ENCODE measurements at regions not wholly inside any gene's neighbourhood (a gene's known extent, or its start where the extent isn't known, plus 50 kb on each side); places are given as distances from the start of the nearest gene placed in this dataset.

DNA sequence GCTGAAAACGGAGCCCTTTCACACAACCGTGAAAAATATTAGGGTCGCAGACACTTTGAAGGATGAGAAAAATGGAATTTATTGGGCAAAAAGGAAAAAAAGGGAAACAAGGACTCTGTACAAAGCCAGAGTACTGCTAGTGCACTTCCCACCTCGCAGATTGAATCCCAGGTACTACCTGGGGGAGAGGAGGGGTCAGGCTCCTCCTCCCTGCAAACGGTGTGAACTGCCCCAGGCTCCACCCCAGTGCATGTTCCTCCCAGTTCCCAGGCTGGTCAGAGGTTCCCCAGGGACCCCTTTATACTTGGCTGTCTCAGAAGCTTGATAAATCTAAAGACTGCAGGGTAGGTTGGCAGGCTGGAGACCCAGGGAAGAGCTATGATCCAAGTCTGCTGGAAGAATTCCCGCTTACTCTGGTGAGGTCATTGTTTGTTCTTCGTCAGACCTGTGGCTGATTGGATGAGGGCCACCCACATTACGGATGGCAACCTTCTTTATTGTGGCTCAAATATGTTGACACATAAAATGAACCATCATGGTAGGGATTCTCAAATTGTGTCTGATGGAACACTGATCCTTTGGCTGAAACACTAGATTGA lies 290.4 kb upstream of the POU3F3 start:
- DNase-seq (ENCODE audit: low spot score in 2 of 2) (no peak), ATAC-seq (no peak)
- peaks cover 5% of the 10 kb centered on the region for H3K9me3 Mint-ChIP-seq
- no peak overlapping the region for H3K27ac Mint-ChIP-seq
- H3K36me3 Mint-ChIP-seq: no peaks in the 10 kb centered on the region
- H3K4me1 Mint-ChIP-seq: no peaks in the 10 kb centered on the region
- H3K4me3 Mint-ChIP-seq: no peak overlapping the region

DNA sequence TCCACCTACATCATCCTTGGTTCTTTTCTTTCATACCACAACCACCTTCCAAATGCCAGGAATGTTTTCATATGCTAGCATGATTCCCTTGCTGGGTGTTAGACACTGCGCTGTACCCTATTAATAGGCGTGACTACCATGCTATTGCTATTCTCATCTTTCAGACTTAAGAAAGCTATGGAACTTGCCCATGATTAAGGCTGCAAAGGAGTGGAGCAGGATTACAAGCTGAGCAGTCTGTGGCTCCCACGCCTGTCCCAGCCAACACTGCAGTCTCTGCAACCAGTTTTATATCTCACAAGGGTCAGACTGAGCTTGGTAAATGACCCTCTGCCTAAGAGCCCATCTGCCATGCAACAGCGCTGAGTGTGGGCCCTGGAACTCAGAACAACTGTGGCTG lies 285.7 kb upstream of the POU3F3 start:
- H3K4me1 Mint-ChIP-seq: no peaks in the 10 kb centered on the region
- peaks cover 9% of the 10 kb centered on the region for H3K9me3 Mint-ChIP-seq

DNA sequence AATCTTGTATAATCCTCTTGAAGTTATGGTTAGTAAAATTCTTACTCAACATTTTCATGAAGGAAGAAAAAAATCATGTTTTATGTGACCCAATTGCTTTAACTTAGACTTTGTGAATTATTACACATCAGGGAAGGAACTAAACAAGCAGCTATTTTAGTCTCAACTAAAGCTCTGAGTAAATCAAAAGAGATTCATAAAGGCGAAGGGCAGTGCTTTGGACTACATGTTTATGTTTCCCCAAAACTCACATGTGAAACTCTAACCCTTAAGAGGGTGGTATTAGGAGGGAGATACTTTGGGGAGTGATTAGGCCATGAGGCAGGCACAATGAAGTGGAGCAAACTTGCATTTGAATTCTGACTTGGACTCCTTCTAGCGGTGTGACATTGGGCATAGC lies 283.7 kb upstream of the POU3F3 start:
- H3K27ac Mint-ChIP-seq: no peak overlapping the region
- no peak for DNase-seq (ENCODE audit: low spot score in 2 of 2)
- H3K9me3 Mint-ChIP-seq: peaks cover 9% of the 10 kb centered on the region
- no peak overlapping the region for H3K4me3 Mint-ChIP-seq
- no peaks in the 10 kb centered on the region for H3K36me3 Mint-ChIP-seq
- no peak for ATAC-seq
- no peaks in the 10 kb centered on the region for H3K4me1 Mint-ChIP-seq

More for the DNA sequence above, 285.7 kb upstream of the POU3F3 start:
- H3K36me3 Mint-ChIP-seq: no peaks in the 10 kb centered on the region
- no peak for ATAC-seq
- H3K4me3 Mint-ChIP-seq: no peak overlapping the region
- H3K27ac Mint-ChIP-seq: no peak overlapping the region
- DNase-seq (ENCODE audit: low spot score in 2 of 2): no peak

DNA sequence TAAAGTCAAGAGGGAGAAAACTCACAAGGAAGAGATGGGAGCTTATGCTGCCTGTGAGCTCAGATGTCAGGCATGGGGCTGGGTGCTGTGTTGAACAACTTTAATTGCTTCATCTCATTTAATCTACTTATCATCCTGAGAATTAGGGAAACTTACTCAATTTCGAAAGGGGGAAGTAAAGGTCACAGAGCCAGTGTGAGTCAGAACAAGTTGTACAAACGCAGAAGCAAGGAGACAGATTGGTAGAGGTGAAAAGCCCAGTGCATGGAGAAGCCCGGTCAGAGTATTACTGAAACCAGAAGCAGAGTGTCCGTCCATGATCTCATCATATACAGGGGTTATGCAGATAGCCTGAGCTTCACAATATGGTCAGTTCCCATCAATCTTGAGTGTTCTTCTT lies 281.1 kb upstream of the POU3F3 start:
- ATAC-seq (no peak), DNase-seq (ENCODE audit: low spot score in 2 of 2) (no peak)
- Mint-ChIP-seq H3K27ac (no peak overlapping the region), H3K36me3 (no peaks in the 10 kb centered on the region), H3K9me3 (peaks cover 13% of the 10 kb centered on the region), H3K4me1 (no peaks in the 10 kb centered on the region), H3K4me3 (no peak overlapping the region)

DNA sequence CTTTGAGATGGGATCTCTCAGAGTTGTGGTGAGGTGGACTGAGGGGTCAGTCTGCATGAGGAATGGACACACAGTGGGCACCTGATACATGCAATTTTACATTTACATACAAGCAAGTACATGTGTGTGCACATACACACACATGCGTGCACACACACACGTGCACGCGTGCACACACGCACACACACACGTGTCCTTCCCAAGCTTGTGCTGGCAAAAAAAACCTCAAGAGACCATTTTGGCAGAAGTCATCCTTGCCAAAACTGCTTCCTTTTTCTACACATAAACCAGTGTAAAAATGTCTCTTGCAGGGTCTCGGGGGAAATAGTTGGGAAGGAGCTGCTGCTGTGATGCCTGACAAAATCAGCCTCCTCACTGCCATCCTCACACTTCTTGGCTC lies 279.5 kb upstream of the POU3F3 start:
- H3K36me3 Mint-ChIP-seq: no peaks in the 10 kb centered on the region
- H3K4me3 Mint-ChIP-seq: no peak overlapping the region
- DNase-seq (ENCODE audit: low spot score in 2 of 2) (no peak), ATAC-seq (no peak)
- no peaks in the 10 kb centered on the region for H3K4me1 Mint-ChIP-seq
- no peak overlapping the region for H3K27ac Mint-ChIP-seq
- H3K9me3 Mint-ChIP-seq: peaks cover 10% of the 10 kb centered on the region

DNA sequence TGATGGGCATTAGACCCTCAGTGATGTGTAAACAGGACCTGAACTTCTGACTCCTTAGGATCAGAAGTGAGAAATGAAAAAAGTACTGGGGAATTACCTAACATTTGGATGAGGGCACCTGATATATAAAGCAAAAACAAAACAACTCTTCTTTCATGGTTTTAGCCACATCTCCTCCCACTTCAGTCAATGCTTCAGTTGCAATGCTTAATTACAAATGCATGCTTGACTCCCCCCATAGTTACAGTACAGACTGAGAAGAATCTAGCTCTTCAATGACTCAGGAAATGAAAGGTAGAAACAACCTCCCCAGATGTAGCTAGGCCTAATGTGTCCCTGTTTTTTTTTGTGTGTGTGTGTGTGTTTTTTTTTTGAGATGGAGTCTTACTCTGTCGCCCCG lies 276.8 kb upstream of the POU3F3 start:
- no peaks in the 10 kb centered on the region for H3K4me1 Mint-ChIP-seq

DNA sequence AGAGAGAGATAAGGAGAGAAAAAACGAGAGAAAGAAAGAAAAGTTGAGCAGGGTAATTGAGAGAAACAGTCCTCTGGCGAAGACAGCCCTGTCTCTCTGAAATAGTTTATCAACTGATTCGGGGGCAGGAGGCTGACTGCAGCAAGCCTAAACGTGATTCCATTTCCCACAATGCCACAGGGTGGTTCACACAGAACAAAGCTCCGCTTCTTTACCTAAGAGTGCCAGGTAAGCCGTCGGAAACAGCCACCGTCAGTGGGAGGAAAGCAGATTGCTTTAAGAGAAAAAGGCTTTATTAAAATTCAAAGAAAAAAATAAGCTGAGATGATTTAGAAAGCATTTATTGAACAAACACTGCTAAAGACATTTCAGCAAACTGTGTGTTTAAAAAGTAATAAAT lies 271.4 kb upstream of the POU3F3 start:
- no peak for ATAC-seq
- Mint-ChIP-seq H3K27ac (no peak overlapping the region), H3K4me1 (no peaks in the 10 kb centered on the region), H3K36me3 (no peaks in the 10 kb centered on the region), H3K9me3 (peaks cover 2% of the 10 kb centered on the region), H3K4me3 (no peak overlapping the region)
- no peak for DNase-seq (ENCODE audit: low spot score in 2 of 2)

More for the DNA sequence above, 276.8 kb upstream of the POU3F3 start:
- no peak for DNase-seq (ENCODE audit: low spot score in 2 of 2)
- Mint-ChIP-seq H3K4me3 (no peak overlapping the region), H3K9me3 (peaks cover 10% of the 10 kb centered on the region), H3K36me3 (no peaks in the 10 kb centered on the region), H3K27ac (no peak overlapping the region)
- no peak for ATAC-seq

DNA sequence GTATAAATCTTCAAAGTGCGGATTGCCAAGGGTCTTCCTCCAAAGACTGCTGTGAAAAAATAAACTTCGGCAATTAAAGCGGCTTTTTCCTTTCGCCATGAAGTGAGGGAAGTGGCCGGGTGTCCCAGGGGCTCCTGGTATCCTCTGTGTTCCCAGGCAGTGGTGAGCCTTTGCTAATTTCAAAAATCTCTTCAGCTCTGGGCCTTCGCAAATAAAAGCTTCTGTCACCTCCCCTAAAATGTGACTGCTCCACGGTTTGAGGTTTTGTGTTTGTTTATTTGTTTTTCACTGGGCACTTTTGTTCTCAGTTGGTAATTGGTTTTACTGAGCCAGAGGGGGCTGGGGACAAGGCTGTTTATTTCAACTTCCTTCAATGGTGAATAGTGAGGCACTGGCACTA lies 270.1 kb upstream of the POU3F3 start:
- Mint-ChIP-seq H3K27ac (no peak overlapping the region), H3K4me1 (no peaks in the 10 kb centered on the region), H3K36me3 (no peaks in the 10 kb centered on the region), H3K9me3 (peaks cover 2% of the 10 kb centered on the region), H3K4me3 (no peak overlapping the region)
- ATAC-seq (no peak), DNase-seq (ENCODE audit: low spot score in 2 of 2) (no peak)

DNA sequence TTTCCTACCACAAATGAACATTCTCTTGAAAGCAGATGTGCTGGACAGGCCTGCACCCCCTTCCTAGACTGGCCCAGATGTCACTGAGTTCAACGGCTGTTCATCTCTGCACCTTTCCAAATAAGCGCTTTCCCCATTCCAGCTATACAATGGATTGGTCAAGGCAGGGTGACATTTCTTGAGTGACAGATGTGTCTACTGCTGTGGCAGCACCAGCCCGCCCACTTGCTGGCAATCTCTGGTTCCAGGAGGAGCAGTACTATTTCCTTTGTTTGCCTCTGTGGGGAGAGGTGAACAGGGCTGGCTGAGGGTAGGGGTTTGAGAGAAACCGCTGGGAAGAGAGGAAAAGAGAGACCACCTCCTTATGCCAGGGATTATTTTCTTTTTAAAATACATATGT lies 269.5 kb upstream of the POU3F3 start:
- Mint-ChIP-seq H3K9me3 (peaks cover 4% of the 10 kb centered on the region), H3K36me3 (no peaks in the 10 kb centered on the region), H3K4me3 (no peak overlapping the region), H3K27ac (no peak overlapping the region), H3K4me1 (no peaks in the 10 kb centered on the region)
- DNase-seq (ENCODE audit: low spot score in 2 of 2) (no peak), ATAC-seq (no peak)

DNA sequence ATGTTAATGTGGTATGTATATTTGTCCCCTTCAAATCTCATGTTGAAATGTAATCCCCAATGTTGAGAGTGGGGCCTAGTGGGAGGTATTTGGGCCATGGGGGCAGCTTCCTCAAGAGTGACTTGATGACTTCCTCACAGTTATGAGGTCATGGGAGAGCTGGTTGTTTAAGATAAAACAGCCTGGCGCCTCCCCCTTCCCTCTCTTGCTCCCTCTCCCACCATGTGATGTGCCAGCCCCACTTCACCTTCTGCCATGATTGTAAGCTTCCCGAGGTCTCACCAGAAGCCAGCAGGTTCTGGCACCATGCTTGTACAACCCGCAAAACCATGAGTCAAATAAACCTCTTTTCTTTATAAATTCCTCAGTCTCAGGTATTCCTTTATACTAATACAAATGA lies 258.3 kb upstream of the POU3F3 start:
- no peaks in the 10 kb centered on the region for H3K4me1 Mint-ChIP-seq
- ATAC-seq: no peak
- no peak overlapping the region for H3K4me3 Mint-ChIP-seq
- H3K9me3 Mint-ChIP-seq: peaks cover 13% of the 10 kb centered on the region
- no peak for DNase-seq (ENCODE audit: low spot score in 2 of 2)
- no peaks in the 10 kb centered on the region for H3K36me3 Mint-ChIP-seq
- H3K27ac Mint-ChIP-seq: no peak overlapping the region

DNA sequence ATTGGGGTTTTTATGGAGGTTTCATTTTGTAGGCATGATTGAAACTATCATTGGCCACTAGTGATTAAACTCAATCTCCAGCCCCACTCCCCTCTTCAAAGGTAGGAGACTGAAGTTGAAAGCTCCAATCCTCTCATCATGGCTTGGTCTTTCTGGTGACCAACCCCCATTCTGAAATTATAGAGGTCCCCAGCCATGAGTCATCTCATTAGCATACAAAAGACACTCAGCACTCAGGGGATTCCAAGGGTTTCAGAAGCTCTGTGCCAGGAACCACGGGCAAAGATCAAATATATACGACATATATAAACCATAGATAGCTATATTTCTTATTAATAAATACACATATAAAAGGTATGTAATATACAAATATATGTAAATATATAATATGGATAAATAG lies 256.0 kb upstream of the POU3F3 start:
- no peaks in the 10 kb centered on the region for H3K36me3 Mint-ChIP-seq
- peaks cover 17% of the 10 kb centered on the region for H3K9me3 Mint-ChIP-seq
- DNase-seq (ENCODE audit: low spot score in 2 of 2) (no peak), ATAC-seq (no peak)
- H3K4me1 Mint-ChIP-seq: no peaks in the 10 kb centered on the region
- no peak overlapping the region for H3K27ac Mint-ChIP-seq
- no peak overlapping the region for H3K4me3 Mint-ChIP-seq

DNA sequence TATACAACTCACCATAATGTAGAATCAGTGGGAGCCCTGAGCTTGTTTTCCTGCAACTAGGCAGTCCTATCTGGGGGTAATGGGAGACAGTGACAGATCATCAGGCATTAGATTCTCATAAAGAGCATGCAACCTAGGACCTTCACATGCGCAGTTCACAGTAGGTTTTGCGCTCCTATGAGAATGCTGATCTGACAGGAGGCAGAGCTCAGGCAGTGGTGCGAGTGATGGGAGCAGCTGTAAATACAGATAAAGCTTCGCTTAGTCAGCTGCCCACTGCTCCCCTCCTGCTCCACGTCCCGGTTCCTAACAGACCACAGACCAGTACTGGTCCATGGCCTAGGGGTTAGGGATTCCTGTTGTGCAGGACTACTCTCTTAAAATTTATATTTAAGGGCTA lies 255.3 kb upstream of the POU3F3 start:
- no peak overlapping the region for H3K27ac Mint-ChIP-seq
- H3K36me3 Mint-ChIP-seq: no peaks in the 10 kb centered on the region
- DNase-seq (ENCODE audit: low spot score in 2 of 2) (no peak), ATAC-seq (no peak)
- no peaks in the 10 kb centered on the region for H3K4me1 Mint-ChIP-seq
- H3K9me3 Mint-ChIP-seq: peaks cover 18% of the 10 kb centered on the region
- no peak overlapping the region for H3K4me3 Mint-ChIP-seq

DNA sequence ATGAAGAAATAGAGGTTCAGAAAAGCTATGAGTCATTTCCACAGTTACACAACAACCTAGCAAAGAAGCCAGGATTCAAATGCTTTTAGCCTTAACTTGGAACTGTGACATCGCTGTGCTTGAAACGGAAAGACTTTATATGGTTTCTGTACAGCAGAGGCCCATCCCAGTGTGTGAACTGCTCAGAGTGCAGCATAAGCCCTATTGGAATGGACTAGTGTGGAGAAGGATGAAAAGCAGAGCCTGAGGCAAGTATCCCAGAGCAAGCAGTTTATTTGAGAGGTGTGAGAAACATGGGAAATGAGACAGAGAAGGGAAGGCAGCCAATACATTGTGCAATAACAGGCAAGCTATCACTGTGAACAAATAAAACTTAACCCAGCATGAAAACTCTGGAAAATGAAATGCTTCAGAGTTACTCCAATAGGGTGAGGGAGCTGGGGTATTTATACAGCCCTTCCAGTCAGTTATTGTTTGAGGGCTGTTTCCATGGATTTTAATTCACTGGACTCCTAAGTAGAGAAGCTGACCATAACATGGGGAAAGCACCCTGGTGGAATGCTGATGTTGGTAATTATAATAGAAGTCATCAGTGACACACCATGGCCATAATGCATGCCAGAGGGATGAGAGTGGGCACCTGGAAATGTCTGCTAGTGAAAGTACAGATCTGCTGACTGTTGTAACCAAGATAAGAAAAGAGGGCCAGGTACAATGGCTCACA lies 254.0 kb upstream of the POU3F3 start:
- H3K27ac Mint-ChIP-seq: no peak overlapping the region
- H3K4me1 Mint-ChIP-seq: no peaks in the 10 kb centered on the region
- peaks cover 20% of the 10 kb centered on the region for H3K9me3 Mint-ChIP-seq
- no peak for DNase-seq (ENCODE audit: low spot score in 2 of 2)
- no peak for ATAC-seq
- no peak overlapping the region for H3K4me3 Mint-ChIP-seq
- H3K36me3 Mint-ChIP-seq: no peaks in the 10 kb centered on the region

DNA sequence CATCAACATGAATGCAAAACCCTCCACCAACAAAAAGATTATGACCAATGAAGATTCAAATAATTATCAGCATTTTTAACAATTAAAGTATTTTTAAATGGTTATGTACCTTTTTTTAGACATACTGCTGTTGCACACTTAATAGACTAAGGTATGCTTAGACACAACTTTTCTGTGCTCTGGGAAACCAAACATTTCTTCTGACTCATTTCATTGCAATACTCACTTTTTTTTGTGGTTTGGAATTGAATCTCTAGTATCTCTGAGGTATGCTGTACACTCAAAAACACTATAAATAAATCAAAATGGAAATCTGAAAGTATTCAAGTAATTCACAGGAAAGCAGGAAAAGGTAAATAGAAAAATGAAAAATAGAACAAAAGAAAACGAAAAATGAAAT lies 247.9 kb upstream of the POU3F3 start:
- peaks cover 5% of the 10 kb centered on the region for H3K9me3 Mint-ChIP-seq
- ATAC-seq (no peak), DNase-seq (ENCODE audit: low spot score in 2 of 2) (no peak)
- no peak overlapping the region for H3K4me3 Mint-ChIP-seq
- no peaks in the 10 kb centered on the region for H3K4me1 Mint-ChIP-seq
- H3K36me3 Mint-ChIP-seq: no peaks in the 10 kb centered on the region
- H3K27ac Mint-ChIP-seq: no peak overlapping the region

DNA sequence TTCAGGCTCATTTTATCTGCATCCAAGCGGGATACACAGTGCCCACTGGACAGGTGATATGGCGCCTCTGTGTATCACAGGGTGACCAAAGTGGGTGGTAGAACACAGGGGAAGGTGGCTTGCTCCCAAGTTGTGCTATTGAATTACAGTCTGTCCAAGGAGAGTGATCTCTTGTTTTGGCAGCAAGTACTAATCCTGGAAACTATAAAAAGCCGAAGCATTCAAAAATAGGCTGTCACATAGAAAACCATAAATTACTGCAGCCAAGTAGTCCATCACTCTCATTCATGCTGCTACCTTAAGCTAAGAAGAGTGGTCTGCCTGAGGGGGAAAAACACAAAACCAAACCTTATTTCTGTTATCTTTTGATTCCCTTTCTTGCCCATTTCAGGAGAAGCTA lies 237.1 kb upstream of the POU3F3 start:
- no peaks in the 10 kb centered on the region for H3K4me1 Mint-ChIP-seq
- no peak for DNase-seq (ENCODE audit: low spot score in 2 of 2)
- no peak for ATAC-seq
- no peak overlapping the region for H3K27ac Mint-ChIP-seq
- no peaks in the 10 kb centered on the region for H3K36me3 Mint-ChIP-seq
- peaks cover 15% of the 10 kb centered on the region for H3K9me3 Mint-ChIP-seq
- no peak overlapping the region for H3K4me3 Mint-ChIP-seq

DNA sequence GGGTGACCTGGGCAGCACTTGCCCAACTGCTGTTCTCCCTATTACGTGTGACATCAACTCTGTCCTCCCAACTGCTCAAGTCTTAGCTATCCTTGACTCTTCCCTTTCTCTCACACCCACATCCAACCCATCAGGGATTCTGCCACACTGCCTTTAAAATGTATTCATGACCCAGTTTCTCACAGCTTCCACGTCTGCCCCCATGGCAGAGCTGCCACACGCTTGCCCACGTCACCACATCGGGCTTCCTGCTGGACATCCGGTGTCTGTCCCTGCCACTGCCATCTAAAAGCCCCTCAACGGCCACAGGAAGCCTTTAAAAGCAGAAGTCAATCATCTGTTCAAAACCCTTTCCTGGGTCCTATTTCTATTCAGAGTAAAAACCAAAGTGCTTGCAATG lies 233.1 kb upstream of the POU3F3 start:
- no peaks in the 10 kb centered on the region for H3K36me3 Mint-ChIP-seq
- no peak overlapping the region for H3K27ac Mint-ChIP-seq
- no peaks in the 10 kb centered on the region for H3K4me1 Mint-ChIP-seq
- ATAC-seq: no peak
- no peak for DNase-seq (ENCODE audit: low spot score in 2 of 2)
- H3K9me3 Mint-ChIP-seq: peaks cover 12% of the 10 kb centered on the region
- no peak overlapping the region for H3K4me3 Mint-ChIP-seq

Measured in stimulated activated effector memory CD8-positive, alpha-beta T cell treated with anti-CD3 and anti-CD28 coated beads, Interleukin-12 subunit alpha, Interleukin-12 subunit beta, amount 100 ng/mL, for 72 hours (primary cell).